Left hindlimb (tissue), 1 donor: ENCODE measurements at regions not wholly inside any gene's neighbourhood (a gene's known extent, or its start where the extent isn't known, plus 50 kb on each side); places are given as distances from the start of the nearest gene placed in this dataset.

Experiments
- DNase-seq: peaks from one replicate; pipeline ENCODE4 v3.0.0-alpha.2; 2018

GRCh38 chr17:13297183-13297582 lies 279.4 kb upstream of the ELAC2 start:
- DNase-seq: no peak

- no peak for DNase-seq
Measured at GRCh38 chr17:13293421-13293820, 275.6 kb upstream of the ELAC2 start.

- no peak for DNase-seq
Measured at GRCh38 chr17:13292291-13292690, 274.5 kb upstream of the ELAC2 start.

- DNase-seq: no peak
Measured at GRCh38 chr17:13288248-13288647, 270.4 kb upstream of the ELAC2 start.

GRCh38 chr17:13287226-13287625 lies 269.4 kb upstream of the ELAC2 start:
- DNase-seq: no peak

GRCh38 chr17:13283606-13284005 lies 265.8 kb upstream of the ELAC2 start:
- DNase-seq: no peak

GRCh38 chr17:13281626-13282025 lies 263.8 kb upstream of the ELAC2 start:
- DNase-seq: no peak

GRCh38 chr17:13273806-13274205 lies 256.0 kb upstream of the ELAC2 start:
- no peak for DNase-seq

- DNase-seq: no peak
Measured at GRCh38 chr17:13272296-13272695, 254.5 kb upstream of the ELAC2 start.

GRCh38 chr17:13268791-13269595 lies 251.2 kb upstream of the ELAC2 start:
- no peak for DNase-seq

- DNase-seq: no peak
Measured at GRCh38 chr17:13266606-13267005, 248.8 kb upstream of the ELAC2 start.

- no peak for DNase-seq
Measured at GRCh38 chr17:13265311-13265710, 247.5 kb upstream of the ELAC2 start.

- no peak for DNase-seq
Measured at GRCh38 chr17:13263746-13264145, 245.9 kb upstream of the ELAC2 start.

GRCh38 chr17:13256545-13256944 lies 238.7 kb upstream of the ELAC2 start:
- no peak for DNase-seq

- no peak for DNase-seq
Measured at GRCh38 chr17:13253733-13254410, 236.0 kb upstream of the ELAC2 start.

- peak; percentile 64 for DNase-seq
Measured at GRCh38 chr17:13244513-13244912, 226.7 kb upstream of the ELAC2 start.

GRCh38 chr17:13243585-13243984 lies 225.8 kb upstream of the ELAC2 start:
- DNase-seq: no peak

- no peak for DNase-seq
Measured at GRCh38 chr17:13240851-13241250, 223.0 kb upstream of the ELAC2 start.

- no peak for DNase-seq
Measured at GRCh38 chr17:13230350-13231264, 212.8 kb upstream of the ELAC2 start.

- DNase-seq: no peak
Measured at GRCh38 chr17:13228225-13228624, 210.4 kb upstream of the ELAC2 start.

GRCh38 chr17:13222975-13223374 lies 205.1 kb upstream of the ELAC2 start:
- DNase-seq: no peak

GRCh38 chr17:13212860-13213259 lies 195.0 kb upstream of the ELAC2 start:
- DNase-seq: no peak

GRCh38 chr17:13209081-13209480 lies 191.3 kb upstream of the ELAC2 start:
- DNase-seq: no peak
